Liver (tissue), 8 donors: ENCODE measurements at regions not wholly inside any gene's neighbourhood (a gene's known extent, or its start where the extent isn't known, plus 50 kb on each side); places are given as distances from the start of the nearest gene placed in this dataset.

Experiments used
- DNase-seq: peaks from one replicate; pipeline ENCODE4 v3.0.0-alpha.2; 2017; ENCODE audit warnings: low spot score
- H3K27ac ChIP-seq, 2 donors: one replicate each; pipeline ENCODE4 v1.7.0; 2013; ENCODE audit warnings: inconsistent platforms in 2 of 2, low read length in 2 of 2, control low read depth in 1 of 2, low read depth in 1 of 2, mild to moderate bottlenecking in 1 of 2
- H3K27me3 ChIP-seq, 4 donors: one replicate each; pipeline versions ENCODE4 v1.6.1 to v1.7.0; 2013; ENCODE audit warnings: low read length in 3 of 4, inconsistent platforms in 1 of 4, mild to moderate bottlenecking in 1 of 4, moderate library complexity in 1 of 4; ENCODE audit not compliant: control insufficient read depth in 4 of 4, insufficient read depth in 4 of 4
- H3K36me3 ChIP-seq, 4 donors: one replicate each; pipeline versions ENCODE4 v1.6.1 to v1.7.0; 2013; ENCODE audit warnings: low read length in 3 of 4, mild to moderate bottlenecking in 3 of 4, low read depth in 1 of 4, moderate library complexity in 1 of 4; ENCODE audit not compliant: control insufficient read depth in 4 of 4, insufficient read depth in 3 of 4
- H3K4me1 ChIP-seq, 4 donors: one replicate each; pipeline versions ENCODE4 v1.6.1 to v1.7.0; 2013; ENCODE audit warnings: low read length in 3 of 4, mild to moderate bottlenecking in 3 of 4, moderate library complexity in 1 of 4; ENCODE audit not compliant: control insufficient read depth in 4 of 4, insufficient read depth in 4 of 4
- H3K4me3 ChIP-seq, 3 donors: one replicate each; pipeline versions ENCODE4 v1.6.1 to v1.7.0; 2013; ENCODE audit warnings: low read length in 3 of 3, control low read depth in 1 of 3, low read depth in 1 of 3, mild to moderate bottlenecking in 1 of 3
- H3K9ac ChIP-seq, 2 donors: one replicate each; pipeline ENCODE4 v1.7.0; 2013; ENCODE audit warnings: low read length in 2 of 2, mild to moderate bottlenecking in 2 of 2, moderate library complexity in 2 of 2, control low read depth in 1 of 2, low read depth in 1 of 2
- H3K9me3 ChIP-seq, 4 donors: one replicate each; pipeline versions ENCODE4 v1.6.1 to v1.7.0; 2013; ENCODE audit warnings: low read length in 3 of 4; ENCODE audit not compliant: control insufficient read depth in 4 of 4
- ATF3 ChIP-seq: IDR thresholded peaks from 2 replicates; pipeline ENCODE4 v1.6.1; 2016; ENCODE audit warnings: antibody characterized with exemption
- CTCF ChIP-seq: fragments of 150-350 bp; IDR thresholded peaks from 2 replicates; pipeline ENCODE4 v1.5.1; 2017; ENCODE audit warnings: improper control_type of control experiment, low read depth, low read length; ENCODE audit not compliant: missing input control
- EGR1 ChIP-seq, 2 donors: IDR thresholded peaks; 2 replicates each; pipeline ENCODE4 v1.6.1; 2016 to 2018; ENCODE audit warnings: antibody characterized with exemption in 2 of 2, low read depth in 2 of 2
- FOXA1 ChIP-seq: IDR thresholded peaks from 2 replicates; pipeline ENCODE4 v1.6.1; 2016; ENCODE audit warnings: antibody characterized with exemption
- FOXA2 ChIP-seq: IDR thresholded peaks from 2 replicates; pipeline ENCODE4 v1.6.1; 2016; ENCODE audit warnings: antibody characterized with exemption
- GABPA ChIP-seq, 2 donors: IDR thresholded peaks in 1 of 2; conservative IDR thresholded peaks in 1 of 2; 2 replicates each; pipeline ENCODE4 v1.6.1; 2016; ENCODE audit warnings: antibody characterized with exemption in 2 of 2, mild to moderate bottlenecking in 1 of 2, moderate library complexity in 1 of 2
- HNF4A ChIP-seq, 2 donors: conservative IDR thresholded peaks; 2 replicates each; pipeline ENCODE4 v1.6.1; 2016; ENCODE audit warnings: antibody characterized with exemption in 2 of 2, mild to moderate bottlenecking in 2 of 2
- MAX ChIP-seq: IDR thresholded peaks from 2 replicates; pipeline ENCODE4 v1.6.1; 2016; ENCODE audit warnings: antibody characterized with exemption
- NR2F2 ChIP-seq: IDR thresholded peaks from 2 replicates; pipeline ENCODE4 v1.6.1; 2016; ENCODE audit warnings: antibody characterized with exemption
- RAD21 ChIP-seq, 2 donors: IDR thresholded peaks; 2 replicates each; pipeline ENCODE4 v1.6.1; 2016; ENCODE audit warnings: antibody characterized with exemption in 2 of 2, mild to moderate bottlenecking in 2 of 2
- REST ChIP-seq: IDR thresholded peaks from 2 replicates; pipeline ENCODE4 v1.6.1; 2016; ENCODE audit warnings: antibody characterized with exemption, mild to moderate bottlenecking
- RXRA ChIP-seq, 2 donors: IDR thresholded peaks; 2 replicates each; pipeline ENCODE4 v1.6.1; 2017 to 2018; ENCODE audit warnings: antibody characterized with exemption in 2 of 2, mild to moderate bottlenecking in 1 of 2
- YY1 ChIP-seq: IDR thresholded peaks from 2 replicates; pipeline ENCODE4 v1.6.1; 2016; ENCODE audit warnings: antibody characterized with exemption, mild to moderate bottlenecking
- ZBTB33 ChIP-seq: IDR thresholded peaks from 2 replicates; pipeline ENCODE4 v1.6.1; 2016; ENCODE audit warnings: antibody characterized with exemption
- WGBS: extraction: QIAGEN DNeasy Blood & Tissue Kit; methylation state at CpG from one replicate; pipeline ENCODE4 v1.1.7; 2013; 5-methylcytosine and 5-hydroxymethylcytosine counted together
- donor health status: healthy.
- donor health status: healthy.
- donor health status: healthy.
- donor health status: healthy.
- donor health status: healthy.

- TF ChIP-seq FOXA2 (no peak), CTCF (no peak), NR2F2 (no peak), EGR1 (IDR thresholded peaks at IDR 0.05; ENCODE audit: low read depth in 2 of 2) (no peak), HNF4A (conservative IDR thresholded peaks at IDR 0.05) (no peak), MAX (no peak), ATF3 (no peak), ZBTB33 (no peak), RXRA (IDR thresholded peaks at IDR 0.05) (no peak), REST (no peak), RAD21 (IDR thresholded peaks at IDR 0.05) (no peak), YY1 (no peak), GABPA (IDR thresholded peaks at IDR 0.05 in 1 of 2, conservative IDR thresholded peaks at IDR 0.05 in 1 of 2) (no peak)
- no peaks in the 10 kb centered on the region for H3K27me3 ChIP-seq
- no peak overlapping the region for H3K9ac ChIP-seq
- no peaks in the 10 kb centered on the region for H3K4me1 ChIP-seq
- no peak for DNase-seq
- no peak overlapping the region for H3K4me3 ChIP-seq
- no peaks in the 10 kb centered on the region for H3K9me3 ChIP-seq
- 84% methylated on average over 2 of the region's 2 CpGs for WGBS
- no peak overlapping the region for H3K27ac ChIP-seq
- no peaks in the 10 kb centered on the region for H3K36me3 ChIP-seq
Measured at GRCh38 chr7:8937204-8937603, 503.8 kb downstream of the NXPH1 start.

GRCh38 chr7:8938044-8938805, 504.8 kb downstream of the NXPH1 start:
- no peaks in the 10 kb centered on the region for H3K27me3 ChIP-seq
- DNase-seq: no peak
- no peak overlapping the region for H3K9ac ChIP-seq
- H3K36me3 ChIP-seq: no peaks in the 10 kb centered on the region
- H3K9me3 ChIP-seq: no peaks in the 10 kb centered on the region
- H3K27ac ChIP-seq: no peak overlapping the region
- H3K4me3 ChIP-seq: no peak overlapping the region
- no peaks in the 10 kb centered on the region for H3K4me1 ChIP-seq
- TF ChIP-seq CTCF: no peak
- TF ChIP-seq EGR1 (IDR thresholded peaks at IDR 0.05; ENCODE audit: low read depth in 2 of 2): no peak
- TF ChIP-seq RXRA (IDR thresholded peaks at IDR 0.05): no peak
- no peak for TF ChIP-seq RAD21 (IDR thresholded peaks at IDR 0.05)
- TF ChIP-seq YY1: no peak
- TF ChIP-seq FOXA1: no peak
- no peak for TF ChIP-seq ZBTB33
- WGBS: 65% methylated on average over 9 of the region's 9 CpGs
